OCI-LY7 (cell line): ENCODE measurements at regions not wholly inside any gene's neighbourhood (a gene's known extent, or its start where the extent isn't known, plus 50 kb on each side); places are given as distances from the start of the nearest gene placed in this dataset.
A peak's percentile ranks its signal among the peaks of the same experiment; 100 is the strongest.

Experiments
- BruUV-seq: library from RNA; stranded (reverse); fragments of 400-500 nt; replicated peaks from 2 replicates; lab custom pipeline; 2021; lab: Mats Ljungman, UMichigan
- CTCF ChIA-PET: fragments of 300-600 bp; sonication (Branson Sonifier 250); formaldehyde crosslinking; loops from one replicate; lab custom pipeline; 2022; ENCODE audit warnings: antibody characterized with exemption; ENCODE audit not compliant: unreplicated experiment; lab: Charles Lee
- POLR2A ChIA-PET: fragments of 300-600 bp; sonication (Branson Sonifier 250); formaldehyde crosslinking; loops from one replicate; lab custom pipeline; 2022; ENCODE audit warnings: antibody characterized with exemption; lab: Charles Lee
- DNase-seq: peaks from one replicate; pipeline ENCODE4 v3.0.0-alpha.2; 2015; ENCODE audit warnings: low spot score
- H2AFZ ChIP-seq: fragments of 200-600 bp; sonication (generic), shearing (Covaris generic); 2 replicates; pipeline ENCODE4 v1.6.1; 2014; ENCODE audit warnings: mild to moderate bottlenecking, antibody characterized with exemption, low read length, moderate library complexity
- H3K27ac ChIP-seq: fragments of 200-600 bp; sonication (generic); 2 replicates; pipeline ENCODE4 v1.5.1; 2014; ENCODE audit warnings: mixed run types, low read depth, mild to moderate bottlenecking, moderate library complexity, low read length, inconsistent platforms; ENCODE audit not compliant: poor library complexity, severe bottlenecking
- H3K36me3 ChIP-seq: fragments of 200-600 bp; sonication (generic); 2 replicates; pipeline ENCODE4 v1.6.1; 2014; ENCODE audit warnings: mild to moderate bottlenecking, antibody characterized with exemption, low read length, moderate library complexity, mixed read lengths; ENCODE audit not compliant: insufficient read depth
- H3K4me1 ChIP-seq: fragments of 200-600 bp; sonication (generic); 2 replicates; pipeline ENCODE4 v1.5.1; 2014; ENCODE audit warnings: mild to moderate bottlenecking, low read length; ENCODE audit not compliant: insufficient read depth, poor library complexity, severe bottlenecking
- H3K4me2 ChIP-seq: fragments of 200-600 bp; sonication (generic); 2 replicates; pipeline ENCODE4 v1.6.1; 2014; ENCODE audit warnings: mild to moderate bottlenecking, low read length
- H3K4me3 ChIP-seq: fragments of 200-600 bp; sonication (generic); 2 replicates; pipeline ENCODE4 v1.5.1; 2014; ENCODE audit warnings: mild to moderate bottlenecking, low read depth, low read length; ENCODE audit not compliant: poor library complexity, severe bottlenecking
- H3K79me2 ChIP-seq: fragments of 200-600 bp; sonication (generic); 2 replicates; pipeline ENCODE4 v1.6.1; 2016; ENCODE audit warnings: low read depth, mild to moderate bottlenecking, low read length, moderate library complexity, mixed read lengths; ENCODE audit not compliant: insufficient read depth
- H3K9me2 ChIP-seq: fragments of 200-600 bp; sonication (generic); 2 replicates; pipeline ENCODE4 v1.6.1; 2016; ENCODE audit warnings: mild to moderate bottlenecking, low read length, mixed read lengths; ENCODE audit not compliant: insufficient read depth
- H3K9me3 ChIP-seq: fragments of 200-600 bp; sonication (generic); 2 replicates; pipeline ENCODE4 v1.6.1; 2014; ENCODE audit warnings: mild to moderate bottlenecking, mixed run types, low read length, mixed read lengths
- H4K20me1 ChIP-seq: fragments of 200-600 bp; sonication (generic); 2 replicates; pipeline ENCODE4 v1.6.1; 2014; ENCODE audit warnings: mild to moderate bottlenecking, antibody characterized with exemption, low read length, moderate library complexity, mixed read lengths; ENCODE audit not compliant: insufficient read depth
- EZH2phosphoT487 ChIP-seq: fragments of 200-600 bp; sonication (generic); IDR thresholded peaks from 2 replicates; pipeline ENCODE4 v1.6.1; 2018; ENCODE audit warnings: low read depth, borderline replicate concordance, mild to moderate bottlenecking, mixed run types, antibody characterized with exemption, low read length, moderate library complexity, mixed read lengths
- intact Hi-C: fragments of 100-400 bp; cut with micrococcal nuclease; formaldehyde crosslinking; loops from one replicate; pipeline ENCODE4 v1.10.0; 2022; ENCODE audit not compliant: unreplicated experiment
- TF ChIP-seq, protein P1 (sequence below): fragments of 200-600 bp; sonication (generic); conservative IDR thresholded peaks from 2 replicates; pipeline ENCODE4 v1.5.1; 2014; ENCODE audit warnings: mild to moderate bottlenecking, antibody characterized with exemption, low read length, moderate library complexity, mixed read lengths

DNA sequence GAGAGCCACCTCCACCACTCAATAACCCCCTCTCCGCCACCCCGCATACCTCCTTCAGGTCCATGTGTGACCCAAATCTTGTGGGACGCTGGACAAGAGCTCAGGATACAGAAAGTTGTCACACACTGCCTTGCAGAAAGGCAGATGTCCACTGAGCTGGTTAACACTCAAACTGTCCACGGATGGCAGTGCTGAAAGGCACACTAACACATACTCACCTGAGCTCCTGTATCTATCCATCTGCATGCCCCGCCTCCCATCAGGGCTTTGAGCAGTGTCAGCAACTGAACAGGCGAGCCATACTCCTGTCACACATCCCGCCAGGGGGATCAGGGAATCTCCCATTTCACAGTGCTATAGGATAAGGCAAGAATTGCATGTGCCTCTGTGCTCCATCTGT, 642.0 kb downstream of the GALC start:
- Histone ChIP-seq H4K20me1 (no peaks in the 10 kb centered on the region), H3K4me3 (no peak overlapping the region), H3K27ac (no peak overlapping the region), H2AFZ (no peak overlapping the region), H3K9me2 (no peaks in the 10 kb centered on the region), H3K36me3 (no peaks in the 10 kb centered on the region), H3K4me1 (no peaks in the 10 kb centered on the region), H3K4me2 (no peak overlapping the region), H3K9me3 (no peaks in the 10 kb centered on the region), H3K79me2 (no peaks in the 10 kb centered on the region)
- POLR2A ChIA-PET: interaction anchor here (0.6 to 1.1 kb wide), 2 partner anchors 13 to 315 kb away, joined by 3 read pairs; no protein-coding TSS in a partner anchor
- no TSS peak for BruUV-seq
- DNase-seq: no peak
- intact Hi-C loops: no loop called here
- CTCF ChIA-PET: no interaction called here
- no peak for TF ChIP-seq EZH2phosphoT487
- TF ChIP-seq, protein P1, sequence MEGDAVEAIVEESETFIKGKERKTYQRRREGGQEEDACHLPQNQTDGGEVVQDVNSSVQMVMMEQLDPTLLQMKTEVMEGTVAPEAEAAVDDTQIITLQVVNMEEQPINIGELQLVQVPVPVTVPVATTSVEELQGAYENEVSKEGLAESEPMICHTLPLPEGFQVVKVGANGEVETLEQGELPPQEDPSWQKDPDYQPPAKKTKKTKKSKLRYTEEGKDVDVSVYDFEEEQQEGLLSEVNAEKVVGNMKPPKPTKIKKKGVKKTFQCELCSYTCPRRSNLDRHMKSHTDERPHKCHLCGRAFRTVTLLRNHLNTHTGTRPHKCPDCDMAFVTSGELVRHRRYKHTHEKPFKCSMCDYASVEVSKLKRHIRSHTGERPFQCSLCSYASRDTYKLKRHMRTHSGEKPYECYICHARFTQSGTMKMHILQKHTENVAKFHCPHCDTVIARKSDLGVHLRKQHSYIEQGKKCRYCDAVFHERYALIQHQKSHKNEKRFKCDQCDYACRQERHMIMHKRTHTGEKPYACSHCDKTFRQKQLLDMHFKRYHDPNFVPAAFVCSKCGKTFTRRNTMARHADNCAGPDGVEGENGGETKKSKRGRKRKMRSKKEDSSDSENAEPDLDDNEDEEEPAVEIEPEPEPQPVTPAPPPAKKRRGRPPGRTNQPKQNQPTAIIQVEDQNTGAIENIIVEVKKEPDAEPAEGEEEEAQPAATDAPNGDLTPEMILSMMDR: no peak

DNA sequence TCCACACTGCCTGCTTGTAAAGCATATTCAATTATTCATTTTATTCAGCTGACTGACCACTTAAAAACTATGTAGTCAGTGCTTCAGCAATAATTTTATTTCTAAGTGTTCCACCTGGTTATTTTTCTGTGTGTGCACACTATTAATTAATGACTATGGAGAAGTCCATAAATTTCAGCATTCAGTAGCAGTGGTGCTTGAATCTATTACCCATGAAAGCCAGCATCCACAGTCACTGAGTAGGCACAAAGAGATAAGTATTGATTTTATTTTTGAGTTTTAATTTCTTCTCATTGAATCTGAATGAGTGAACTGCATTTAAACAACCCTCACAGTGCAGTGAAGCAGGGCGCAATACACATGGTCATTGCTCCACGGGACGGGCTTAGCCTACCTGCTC, 643.1 kb downstream of the GALC start:
- H2AFZ ChIP-seq: no peak overlapping the region
- no peak for TF ChIP-seq EZH2phosphoT487
- TF ChIP-seq, protein P1: no peak
- H4K20me1 ChIP-seq: no peaks in the 10 kb centered on the region
- no peak overlapping the region for H3K4me2 ChIP-seq
- intact Hi-C loops: no loop called here
- no peaks in the 10 kb centered on the region for H3K36me3 ChIP-seq
- no peaks in the 10 kb centered on the region for H3K9me3 ChIP-seq
- BruUV-seq: no TSS peak
- no peak overlapping the region for H3K27ac ChIP-seq
- no peak overlapping the region for H3K4me3 ChIP-seq
- H3K4me1 ChIP-seq: no peaks in the 10 kb centered on the region
- ChIA-PET CTCF (no interaction called here), POLR2A (no interaction called here)
- H3K9me2 ChIP-seq: no peaks in the 10 kb centered on the region
- no peak for DNase-seq
- H3K79me2 ChIP-seq: no peaks in the 10 kb centered on the region

DNA sequence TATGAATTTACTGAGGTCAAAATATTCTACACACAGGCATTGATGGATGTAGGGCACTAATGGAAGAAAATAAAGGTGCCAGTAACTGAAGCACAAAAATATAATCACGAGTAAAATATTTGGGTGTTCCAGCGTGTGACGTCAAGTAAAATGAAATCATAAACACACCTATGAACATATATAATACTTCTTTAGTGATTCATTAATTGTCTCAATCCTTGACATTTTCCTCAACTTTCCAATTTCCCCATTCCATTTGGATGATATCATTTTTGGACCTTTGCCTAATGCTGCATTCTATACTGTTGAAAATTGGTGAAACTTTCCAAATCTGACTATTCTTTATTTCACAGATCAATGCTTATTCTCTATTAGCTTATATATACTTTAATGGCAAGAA, 649.3 kb downstream of the GALC start:
- Histone ChIP-seq H3K27ac (no peak overlapping the region), H3K9me2 (no peaks in the 10 kb centered on the region), H3K4me1 (no peaks in the 10 kb centered on the region), H3K9me3 (no peaks in the 10 kb centered on the region; the same call in 1 of the 2 replicates), H3K79me2 (no peaks in the 10 kb centered on the region), H4K20me1 (no peaks in the 10 kb centered on the region), H2AFZ (peak overlapping the region; percentile 51; the same call in 1 of the 2 replicates), H3K36me3 (no peaks in the 10 kb centered on the region), H3K4me2 (no peak overlapping the region), H3K4me3 (no peak overlapping the region)
- POLR2A ChIA-PET: no interaction called here
- no peak for DNase-seq
- intact Hi-C loops: no loop called here
- CTCF ChIA-PET: no interaction called here
- no TSS peak for BruUV-seq
- TF ChIP-seq, protein P1: no peak
- no peak for TF ChIP-seq EZH2phosphoT487
